Activated T-helper 1 cell treated with anti-CD3 and anti-CD28 coated beads, Interleukin-12 subunit alpha, Interleukin-12 subunit beta, Interleukin-2, Interleukin-4 antibody, amounts not matched to agents 30 ng/mL and 10 ng/mL and 1 ng/mL, durations not matched to agents 14 hours and 24 hours and 36 hours (primary cell): ENCODE measurements at regions not wholly inside any gene's neighbourhood (a gene's known extent, or its start where the extent isn't known, plus 50 kb on each side); places are given as distances from the start of the nearest gene placed in this dataset.
"Not testable (repeated sequence)": the region's sequence is repeated elsewhere in the genome, so short reads cannot be mapped to it uniquely, and the experiment has no call there.

Experiments
- DNase-seq: peaks from one replicate; pipeline ENCODE4 v3.0.0; 2021; ENCODE audit warnings: low spot score
- H3K27ac Mint-ChIP-seq: one replicate; pipeline ENCODE4 v1.8.0; 2021; ENCODE audit warnings: mild to moderate bottlenecking, mixed read lengths
- H3K27me3 Mint-ChIP-seq: one replicate; pipeline ENCODE4 v1.8.0; 2022; ENCODE audit warnings: mild to moderate bottlenecking, moderate library complexity, mixed read lengths; ENCODE audit not compliant: insufficient read depth
- H3K36me3 Mint-ChIP-seq: one replicate; pipeline ENCODE4 v1.8.0; 2021; ENCODE audit warnings: low read depth, mixed read lengths
- H3K4me1 Mint-ChIP-seq: one replicate; pipeline ENCODE4 v1.8.0; 2021; ENCODE audit warnings: low read depth, mixed read lengths
- H3K4me3 Mint-ChIP-seq: one replicate; pipeline ENCODE4 v1.8.0; 2021; ENCODE audit warnings: mild to moderate bottlenecking, moderate library complexity, mixed read lengths
- H3K9me3 Mint-ChIP-seq: one replicate; pipeline ENCODE4 v1.8.0; 2021; ENCODE audit warnings: mixed read lengths
- intact Hi-C: fragments of 100-400 bp; cut with micrococcal nuclease; formaldehyde crosslinking; loops from one replicate; pipeline ENCODE4 v1.15.1; 2024

DNA sequence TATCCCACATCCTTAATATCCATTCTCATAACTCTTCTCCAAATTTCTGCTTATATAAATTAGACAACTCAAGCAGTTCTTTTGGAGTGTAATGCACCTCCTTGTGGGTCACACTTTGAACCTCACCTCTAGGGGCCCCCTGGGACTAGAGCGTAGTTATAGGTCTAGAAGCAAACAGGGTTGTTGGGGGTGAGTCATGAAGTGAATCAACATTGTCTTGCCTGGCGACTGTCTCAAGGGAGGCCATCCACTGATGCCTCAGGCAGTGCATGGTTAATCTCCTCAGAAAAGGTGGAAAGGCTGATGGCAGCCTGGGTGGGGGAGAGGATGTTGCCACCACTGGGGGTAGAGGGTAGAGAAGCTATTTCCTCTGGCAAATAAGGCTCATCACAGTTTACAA lies 129.1 kb downstream of the TNFRSF21 start:
- no peaks in the 10 kb centered on the region for H3K36me3 Mint-ChIP-seq
- no peak overlapping the region for H3K27ac Mint-ChIP-seq
- H3K4me1 Mint-ChIP-seq = no peaks in the 10 kb centered on the region
- no peak for DNase-seq
- no peaks in the 10 kb centered on the region for H3K27me3 Mint-ChIP-seq
- H3K4me3 Mint-ChIP-seq = no peak overlapping the region
- intact Hi-C loops = no loop called here
- H3K9me3 Mint-ChIP-seq = no peaks in the 10 kb centered on the region

DNA sequence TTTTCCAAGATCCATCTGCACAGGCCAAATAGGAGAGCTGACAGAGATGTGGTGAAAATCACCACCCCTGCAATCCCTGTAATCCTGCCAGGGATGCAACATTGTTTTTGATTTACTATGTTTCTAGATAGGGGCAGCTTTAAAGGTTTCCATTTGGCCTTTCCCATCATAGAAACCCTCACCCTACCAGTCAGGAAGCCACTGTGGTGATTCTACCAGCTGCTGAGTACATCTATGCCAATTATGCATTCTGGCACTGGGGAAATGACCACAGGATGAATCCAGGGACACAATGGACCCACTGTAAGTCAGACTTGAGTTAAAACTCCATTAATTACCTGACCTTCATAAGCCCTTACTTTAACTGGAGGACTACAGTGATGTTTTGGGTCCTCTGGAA lies 130.4 kb downstream of the TNFRSF21 start:
- H3K27ac Mint-ChIP-seq = no peak overlapping the region
- H3K36me3 Mint-ChIP-seq = no peaks in the 10 kb centered on the region
- H3K27me3 Mint-ChIP-seq = no peaks in the 10 kb centered on the region
- intact Hi-C loops = no loop called here
- H3K4me1 Mint-ChIP-seq = no peaks in the 10 kb centered on the region
- H3K9me3 Mint-ChIP-seq = no peaks in the 10 kb centered on the region
- no peak overlapping the region for H3K4me3 Mint-ChIP-seq
- no peak for DNase-seq

DNA sequence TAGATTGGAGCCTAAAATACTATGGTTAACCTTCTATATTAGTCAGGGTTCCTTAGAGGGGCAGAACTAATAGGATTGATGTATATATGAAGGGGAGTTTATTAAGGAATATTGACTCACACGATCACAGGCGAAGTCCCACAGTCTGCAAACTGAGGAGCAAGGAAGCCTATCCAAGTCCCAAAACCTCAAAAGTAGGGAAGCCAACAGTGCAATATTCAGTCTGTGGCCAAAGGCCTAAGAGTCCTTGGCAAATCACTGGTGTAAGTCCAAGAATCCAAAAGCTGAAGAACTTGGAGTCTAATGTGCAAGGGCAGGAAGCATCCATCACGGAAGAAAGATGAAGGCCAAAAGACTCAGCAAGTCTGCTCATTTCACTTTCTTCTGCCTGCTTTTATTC lies 133.5 kb upstream of the ADGRF1 start:
- Mint-ChIP-seq H3K27me3 (no peaks in the 10 kb centered on the region), H3K27ac (no peak overlapping the region), H3K36me3 (no peaks in the 10 kb centered on the region), H3K4me1 (no peaks in the 10 kb centered on the region), H3K9me3 (no peaks in the 10 kb centered on the region), H3K4me3 (no peak overlapping the region)
- intact Hi-C loops = no loop called here
- no peak for DNase-seq

DNA sequence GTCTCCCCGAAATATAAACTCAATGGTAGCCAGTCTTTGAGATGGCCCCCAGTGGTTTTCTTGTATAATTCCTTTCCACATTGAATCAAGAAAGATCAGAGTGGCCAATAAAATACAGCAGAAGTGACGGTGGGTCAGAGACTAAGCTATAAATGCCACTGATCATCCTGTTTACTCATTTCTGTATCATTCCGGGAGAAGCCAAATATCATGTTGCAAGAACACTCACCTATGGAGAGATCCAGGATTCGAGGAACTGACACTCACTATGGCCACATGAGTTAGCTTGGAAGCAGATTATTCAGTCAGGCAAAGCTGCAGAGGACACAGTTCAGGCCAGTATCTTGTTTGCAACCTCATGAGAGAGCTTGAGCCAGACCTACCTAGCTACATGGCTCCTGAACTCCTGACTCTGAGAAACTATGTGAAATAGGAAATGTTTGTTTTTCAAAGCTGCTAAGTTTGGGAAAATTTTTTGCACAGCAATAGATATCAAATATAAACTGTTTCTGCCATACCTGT lies 132.4 kb upstream of the ADGRF1 start:
- Mint-ChIP-seq H3K36me3 (no peaks in the 10 kb centered on the region), H3K4me1 (no peaks in the 10 kb centered on the region), H3K9me3 (no peaks in the 10 kb centered on the region), H3K27ac (no peak overlapping the region), H3K27me3 (no peaks in the 10 kb centered on the region), H3K4me3 (no peak overlapping the region)
- no peak for DNase-seq
- intact Hi-C loops = no loop called here

DNA sequence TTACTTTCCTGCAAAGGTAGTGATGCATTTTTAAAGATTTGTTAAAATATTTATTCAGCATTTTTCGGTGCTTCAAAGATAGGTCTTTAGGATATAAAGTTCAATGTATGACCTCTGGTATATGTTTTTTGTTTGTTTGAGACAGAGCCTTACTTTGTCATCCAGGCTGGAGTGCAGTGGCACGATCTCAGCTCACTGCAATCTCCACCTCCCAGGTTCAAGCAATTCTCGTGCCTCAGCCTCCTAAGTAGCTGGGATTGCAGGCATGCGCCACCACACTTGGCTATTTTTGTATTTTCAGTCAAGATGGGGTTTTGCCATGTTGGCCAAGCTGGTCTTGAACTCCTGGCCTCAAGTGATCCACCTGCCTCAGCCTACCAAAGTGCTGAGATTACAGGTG lies 131.9 kb upstream of the ADGRF1 start:
- DNase-seq, H3K4me1 Mint-ChIP-seq, H3K36me3 Mint-ChIP-seq, H3K27ac Mint-ChIP-seq, H3K9me3 Mint-ChIP-seq, intact Hi-C loops, H3K27me3 Mint-ChIP-seq, H3K4me3 Mint-ChIP-seq: not testable (repeated sequence)

DNA sequence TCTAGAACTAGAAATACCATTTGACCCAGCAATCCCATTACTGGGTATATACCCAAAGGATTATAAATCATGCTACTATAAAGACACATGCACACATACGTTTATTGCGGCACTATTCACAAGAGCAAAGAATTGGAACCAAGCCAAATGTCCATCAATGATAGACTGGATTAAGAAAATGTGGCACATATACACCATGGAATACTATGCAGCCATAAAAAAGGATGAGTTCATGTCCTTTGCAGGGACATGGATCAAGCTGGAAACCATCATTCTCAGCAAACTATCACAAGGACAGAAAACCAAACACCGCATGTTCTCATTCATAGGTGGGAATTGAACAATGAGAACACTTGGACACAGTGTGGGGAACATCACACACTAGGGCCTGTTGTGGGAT lies 131.0 kb upstream of the ADGRF1 start:
- H3K36me3 Mint-ChIP-seq, H3K4me1 Mint-ChIP-seq, H3K9me3 Mint-ChIP-seq, DNase-seq, H3K27ac Mint-ChIP-seq, intact Hi-C loops, H3K4me3 Mint-ChIP-seq, H3K27me3 Mint-ChIP-seq: not testable (repeated sequence)

DNA sequence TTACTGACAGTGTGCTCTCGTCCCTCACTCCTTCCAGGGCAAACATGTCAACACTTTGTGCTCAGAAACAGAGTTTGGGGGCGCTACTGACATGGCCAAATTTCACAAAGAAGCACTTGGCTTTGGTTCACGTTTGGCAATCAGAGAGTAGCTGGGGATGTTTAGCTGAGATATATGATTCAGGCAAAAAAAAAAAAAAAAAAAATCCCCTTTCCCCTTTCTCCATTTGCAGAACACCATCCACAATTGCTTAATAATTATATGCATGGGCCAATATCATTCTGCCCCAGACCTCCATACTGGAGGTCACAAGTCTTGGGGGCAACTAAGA lies 128.4 kb upstream of the ADGRF1 start:
- Mint-ChIP-seq H3K4me1 (no peaks in the 10 kb centered on the region), H3K27me3 (no peaks in the 10 kb centered on the region), H3K9me3 (no peaks in the 10 kb centered on the region), H3K4me3 (no peak overlapping the region), H3K36me3 (no peaks in the 10 kb centered on the region), H3K27ac (no peak overlapping the region)
- DNase-seq = no peak
- intact Hi-C loops = no loop called here

DNA sequence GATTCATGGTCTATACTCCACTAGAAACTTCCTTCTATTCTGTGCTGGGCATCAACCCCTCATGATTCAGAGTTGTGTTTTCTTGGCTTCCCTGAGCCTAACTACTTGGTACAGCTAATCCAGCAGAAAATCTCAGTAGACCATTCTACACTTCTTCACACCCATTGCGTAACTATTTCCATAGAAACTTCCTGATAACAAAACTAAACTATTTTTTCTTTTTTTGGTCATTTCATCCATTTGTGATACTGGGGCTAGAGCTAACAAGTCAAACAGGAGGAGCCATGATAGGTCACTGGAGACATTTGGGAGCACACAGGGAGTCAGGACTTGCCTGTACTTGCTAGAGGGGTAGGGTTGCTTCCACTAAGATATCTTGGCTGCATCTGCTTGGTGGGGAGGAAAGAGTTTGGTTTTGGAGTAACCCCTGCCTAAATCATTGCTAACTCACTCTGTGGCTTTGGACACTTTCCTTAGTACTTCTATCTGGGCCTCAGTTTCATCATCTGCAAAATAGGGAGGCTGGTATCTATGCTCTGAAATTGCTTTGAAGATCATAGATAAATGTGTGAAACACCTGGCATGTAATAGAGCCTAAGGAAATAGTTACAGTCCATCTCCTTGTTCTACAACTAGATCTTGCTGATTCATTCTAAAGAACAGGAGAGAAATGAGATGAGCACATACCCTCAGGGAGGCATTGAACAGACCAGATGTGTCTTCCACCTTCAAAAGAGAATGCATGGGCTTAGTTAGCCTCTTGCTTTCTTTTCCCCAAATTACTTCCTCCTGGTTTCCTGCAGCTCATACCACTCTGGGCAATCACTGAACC lies 127.9 kb upstream of the ADGRF1 start:
- Mint-ChIP-seq H3K27me3 (no peaks in the 10 kb centered on the region), H3K4me1 (no peaks in the 10 kb centered on the region), H3K27ac (no peak overlapping the region), H3K9me3 (no peaks in the 10 kb centered on the region), H3K36me3 (no peaks in the 10 kb centered on the region), H3K4me3 (no peak overlapping the region)
- no peak for DNase-seq
- intact Hi-C loops = no loop called here

DNA sequence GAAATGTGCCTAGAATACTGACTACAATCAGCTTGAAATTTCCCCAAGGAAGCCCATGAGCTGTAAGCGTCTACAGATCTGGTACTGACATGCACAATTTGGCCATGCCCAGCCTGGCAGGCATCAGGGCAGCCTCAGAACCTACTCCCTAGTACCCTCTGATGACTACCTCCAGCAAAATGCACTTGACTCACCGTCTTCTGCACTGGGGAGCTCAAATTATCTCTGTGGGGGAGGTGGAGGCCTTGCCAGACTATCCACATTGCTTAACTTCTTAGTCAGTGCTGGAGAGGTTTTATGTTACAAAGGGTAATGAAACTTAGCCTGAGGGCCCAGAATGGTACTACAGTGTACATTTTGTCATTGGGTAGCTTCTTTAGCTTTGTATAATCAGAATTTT lies 126.0 kb upstream of the ADGRF1 start:
- intact Hi-C loops = no loop called here
- no peak for DNase-seq
- Mint-ChIP-seq H3K4me1 (no peaks in the 10 kb centered on the region), H3K27me3 (no peaks in the 10 kb centered on the region), H3K4me3 (no peak overlapping the region), H3K9me3 (no peaks in the 10 kb centered on the region), H3K36me3 (no peaks in the 10 kb centered on the region), H3K27ac (no peak overlapping the region)

DNA sequence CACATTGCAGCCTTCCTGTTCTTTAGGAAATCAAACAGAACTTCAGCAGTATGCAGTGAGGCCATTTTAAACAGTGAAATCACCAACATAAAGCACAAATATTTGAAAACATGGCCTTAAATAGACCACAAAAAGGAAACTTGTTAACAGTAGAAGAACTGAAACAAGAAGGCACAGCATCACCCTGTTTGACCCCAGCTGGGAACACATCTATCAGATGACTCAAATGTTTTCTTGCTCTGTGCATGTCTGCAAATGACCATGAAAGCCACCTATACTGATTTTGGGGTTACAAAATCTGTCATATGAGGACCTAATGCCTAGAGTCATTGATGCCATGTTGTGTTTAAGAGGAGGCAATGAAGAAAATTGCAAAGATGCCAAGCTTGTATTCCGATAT lies 123.8 kb upstream of the ADGRF1 start:
- H3K27ac Mint-ChIP-seq = no peak overlapping the region
- H3K4me3 Mint-ChIP-seq = no peak overlapping the region
- intact Hi-C loops = no loop called here
- no peak for DNase-seq
- H3K27me3 Mint-ChIP-seq = no peaks in the 10 kb centered on the region
- no peaks in the 10 kb centered on the region for H3K9me3 Mint-ChIP-seq
- no peaks in the 10 kb centered on the region for H3K4me1 Mint-ChIP-seq
- H3K36me3 Mint-ChIP-seq = no peaks in the 10 kb centered on the region

DNA sequence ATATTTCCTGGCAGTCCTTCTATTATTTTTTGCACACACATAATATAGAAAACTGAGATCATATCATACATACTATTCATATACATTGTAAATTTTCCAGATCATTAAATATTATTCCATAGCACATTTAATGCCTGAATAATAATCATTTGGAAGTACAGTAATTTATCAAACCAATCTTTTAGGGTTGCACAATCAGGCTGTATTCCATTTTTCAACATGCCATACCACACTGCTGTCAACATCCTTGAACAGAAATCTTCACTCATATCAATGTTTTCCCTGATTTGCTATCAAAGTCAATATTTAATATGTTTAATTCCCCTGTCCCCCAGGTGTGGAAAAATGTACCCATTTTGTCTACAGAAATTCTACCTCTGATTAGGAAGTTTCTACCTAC lies 122.7 kb upstream of the ADGRF1 start:
- Mint-ChIP-seq H3K9me3 (no peaks in the 10 kb centered on the region), H3K27me3 (no peaks in the 10 kb centered on the region), H3K27ac (no peak overlapping the region), H3K4me3 (no peak overlapping the region), H3K4me1 (no peaks in the 10 kb centered on the region), H3K36me3 (no peaks in the 10 kb centered on the region)
- intact Hi-C loops = no loop called here
- no peak for DNase-seq

DNA sequence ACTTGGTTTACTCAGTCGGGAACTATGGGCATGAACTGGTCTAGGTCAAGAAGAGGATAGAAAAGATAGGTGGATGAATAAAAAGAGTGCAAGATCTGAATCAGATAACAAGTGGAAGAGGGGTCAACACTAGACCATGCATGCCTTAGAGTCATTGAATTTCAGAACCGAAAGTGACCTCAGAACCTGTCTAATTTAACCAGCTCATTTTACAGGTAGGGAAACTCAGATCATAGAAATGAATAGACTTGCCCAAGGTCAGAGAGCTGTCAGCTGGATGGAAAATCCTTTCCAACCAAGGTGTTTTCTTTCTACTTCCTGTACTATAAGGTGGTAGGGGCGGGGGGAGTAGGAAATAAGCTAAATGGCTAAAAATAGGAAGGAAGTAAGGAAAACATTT lies 121.4 kb upstream of the ADGRF1 start:
- H3K36me3 Mint-ChIP-seq = no peaks in the 10 kb centered on the region
- no peak overlapping the region for H3K4me3 Mint-ChIP-seq
- DNase-seq = no peak
- no peaks in the 10 kb centered on the region for H3K4me1 Mint-ChIP-seq
- intact Hi-C loops = no loop called here
- no peaks in the 10 kb centered on the region for H3K27me3 Mint-ChIP-seq
- no peaks in the 10 kb centered on the region for H3K9me3 Mint-ChIP-seq
- no peak overlapping the region for H3K27ac Mint-ChIP-seq

DNA sequence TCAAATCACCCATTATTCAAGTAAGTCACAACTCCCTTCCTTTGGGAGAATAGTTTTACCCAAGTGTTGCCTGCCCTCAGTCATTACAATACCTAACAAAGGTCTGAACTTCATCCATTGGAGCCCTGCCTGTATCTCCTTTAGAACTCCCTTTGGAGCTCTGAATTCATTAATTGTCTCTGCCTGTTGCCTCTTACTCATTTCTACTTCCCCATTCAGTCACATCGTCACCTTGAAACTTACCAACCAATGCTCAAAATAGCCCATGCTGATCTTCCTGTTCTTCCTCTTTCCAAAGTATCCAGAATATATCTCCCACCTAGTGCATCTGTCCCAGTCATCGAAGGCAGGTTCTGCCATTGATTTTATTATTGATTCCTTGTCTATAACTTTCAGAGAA lies 120.7 kb upstream of the ADGRF1 start:
- no peak overlapping the region for H3K4me3 Mint-ChIP-seq
- no peaks in the 10 kb centered on the region for H3K4me1 Mint-ChIP-seq
- H3K36me3 Mint-ChIP-seq = no peaks in the 10 kb centered on the region
- H3K27ac Mint-ChIP-seq = no peak overlapping the region
- H3K9me3 Mint-ChIP-seq = no peaks in the 10 kb centered on the region
- H3K27me3 Mint-ChIP-seq = no peaks in the 10 kb centered on the region
- intact Hi-C loops = no loop called here
- no peak for DNase-seq

DNA sequence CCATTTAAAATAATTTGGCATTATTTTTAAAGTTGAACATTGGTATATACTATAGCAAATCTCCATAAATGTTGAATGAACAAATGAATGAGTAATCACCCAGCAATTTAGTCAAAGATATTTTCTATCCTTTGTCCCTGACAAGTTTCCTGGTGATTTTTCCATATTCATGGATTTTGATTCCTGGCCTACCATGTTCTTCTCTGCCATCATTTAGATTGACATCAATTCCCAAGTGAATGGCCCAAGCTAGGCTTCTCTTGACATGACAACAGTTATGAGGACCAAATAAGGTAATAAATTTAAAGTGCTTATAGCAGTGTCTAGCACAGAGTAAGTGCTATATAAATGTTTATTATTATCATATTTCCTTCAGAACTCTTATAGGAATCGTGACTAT lies 120.1 kb upstream of the ADGRF1 start:
- no peak for DNase-seq
- no peaks in the 10 kb centered on the region for H3K9me3 Mint-ChIP-seq
- no peak overlapping the region for H3K4me3 Mint-ChIP-seq
- H3K27me3 Mint-ChIP-seq = no peaks in the 10 kb centered on the region
- H3K27ac Mint-ChIP-seq = no peak overlapping the region
- intact Hi-C loops = no loop called here
- H3K4me1 Mint-ChIP-seq = no peaks in the 10 kb centered on the region
- H3K36me3 Mint-ChIP-seq = no peaks in the 10 kb centered on the region
